HG03060 (cell line): ENCODE measurements at regions not wholly inside any gene's neighbourhood (a gene's known extent, or its start where the extent isn't known, plus 50 kb on each side); places are given as distances from the start of the nearest gene placed in this dataset.
"Not testable (repeated sequence)": the region's sequence is repeated elsewhere in the genome, so short reads cannot be mapped to it uniquely, and the experiment has no call there.

ENCODE experiments used
- ATAC-seq: cut with Tn5 transposase; IDR thresholded peaks from one replicate; pipeline ENCODE4 v1.9.1; 2021; ENCODE audit warnings: low read depth, moderate number of reproducible peaks; ENCODE audit not compliant: unreplicated experiment

DNA sequence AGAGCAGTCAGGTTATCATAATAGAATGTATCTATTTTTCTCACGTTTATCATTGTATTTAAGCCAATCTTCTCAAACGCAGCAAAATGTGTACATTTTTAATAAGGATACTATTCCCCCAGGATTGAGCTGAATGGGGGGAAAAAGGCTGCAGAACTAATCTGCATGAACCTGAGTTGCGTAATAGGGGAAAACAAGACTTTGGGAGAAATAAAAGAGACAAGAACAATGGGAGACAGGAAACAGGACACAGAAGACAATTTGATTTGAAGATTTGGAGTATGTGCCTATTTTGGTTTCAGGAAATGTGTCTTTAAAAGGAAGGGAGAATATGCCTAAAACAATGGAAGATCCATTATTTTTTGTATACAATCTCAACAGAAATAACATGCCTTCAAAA is 844.5 kb downstream of the DIAPH3 start:
- ATAC-seq, result no peak

GRCh38 chr13:59320021-59320420 is 843.7 kb downstream of the DIAPH3 start:
- ATAC-seq, result no peak

DNA sequence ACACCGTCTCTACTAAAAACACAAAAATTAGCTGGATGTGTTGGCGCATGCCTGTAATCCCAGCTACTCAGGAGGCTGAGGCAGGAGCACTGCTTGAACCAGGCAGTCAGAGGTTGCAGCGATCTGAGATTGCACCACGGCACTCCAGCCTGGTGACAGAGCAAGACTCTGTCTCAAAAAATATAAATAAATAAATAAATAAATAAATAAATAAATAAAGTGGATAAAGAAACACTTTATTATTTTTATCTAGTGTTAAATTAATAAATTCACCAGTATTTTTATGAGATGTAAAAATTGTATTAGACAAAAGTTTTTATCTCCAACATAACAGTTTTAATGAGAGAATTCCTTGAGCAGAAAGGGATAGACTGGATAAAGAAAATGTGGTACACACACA is 839.3 kb downstream of the DIAPH3 start:
- ATAC-seq, result not testable (repeated sequence)

GRCh38 chr13:59326717-59327116 is 837.0 kb downstream of the DIAPH3 start:
- ATAC-seq, result no peak

- ATAC-seq, result no peak
Measured at GRCh38 chr13:59330764-59331163, 833.0 kb downstream of the DIAPH3 start.

DNA sequence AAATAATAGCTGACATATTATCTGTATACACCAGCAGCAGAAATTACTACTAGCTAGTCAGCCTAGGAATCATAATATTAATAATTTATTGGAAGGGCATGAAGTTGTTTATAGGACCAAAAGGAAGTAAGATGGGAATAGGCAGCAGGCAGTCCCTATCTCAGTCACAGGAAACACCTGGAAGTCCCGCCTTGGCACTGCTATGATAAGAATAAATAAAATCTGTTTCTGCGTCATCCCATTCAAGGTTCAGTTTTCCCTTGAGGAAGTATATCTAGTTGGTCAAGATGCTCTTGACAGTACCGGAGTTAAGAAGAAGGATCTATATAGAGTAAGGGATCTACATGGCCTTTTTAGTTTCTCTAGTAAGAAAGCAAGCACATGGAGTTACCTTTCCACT is 830.8 kb downstream of the DIAPH3 start:
- ATAC-seq, result no peak

GRCh38 chr13:59337070-59337469 is 826.7 kb downstream of the DIAPH3 start:
- no peak for ATAC-seq

DNA sequence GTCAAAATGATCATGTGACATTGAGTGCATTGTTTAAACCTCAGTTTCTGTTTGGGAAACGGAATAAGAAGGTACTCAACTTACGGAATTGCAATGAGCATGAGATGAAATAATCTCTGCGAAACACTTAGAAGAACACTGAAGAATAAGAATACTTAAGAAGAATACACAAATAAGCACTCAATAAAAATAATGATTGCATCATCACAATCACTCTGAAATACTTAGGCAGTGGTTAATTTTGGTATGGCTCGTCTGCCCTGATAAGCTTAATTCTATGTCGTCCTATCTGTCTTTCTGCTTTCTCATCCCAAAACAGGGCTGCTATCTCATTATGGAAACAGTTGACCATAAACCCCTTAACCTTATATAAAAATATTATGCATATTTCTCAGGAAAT is 823.6 kb downstream of the DIAPH3 start:
- ATAC-seq, result no peak

DNA sequence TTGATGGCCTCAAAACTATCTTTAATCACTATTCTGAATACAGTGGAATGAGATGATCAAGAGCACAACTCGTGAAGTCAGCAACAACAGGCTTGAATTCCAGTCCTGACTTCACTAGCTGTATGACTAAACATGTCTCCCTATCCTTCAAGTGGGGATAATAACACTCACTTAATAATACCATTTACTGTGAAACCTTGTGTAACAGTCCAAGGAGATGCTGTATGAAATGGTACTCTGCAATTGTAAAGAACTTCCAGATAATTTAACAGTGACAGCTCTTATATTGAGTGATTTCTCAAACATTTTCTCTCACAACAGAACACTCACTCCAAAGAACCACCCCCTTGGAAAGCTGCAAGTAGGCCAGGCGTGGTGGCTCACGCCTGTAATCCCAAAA is 823.1 kb downstream of the DIAPH3 start:
- ATAC-seq, result no peak

GRCh38 chr13:59342400-59342799 is 821.3 kb downstream of the DIAPH3 start:
- ATAC-seq, result no peak

GRCh38 chr13:59343132-59343531 is 820.6 kb downstream of the DIAPH3 start:
- ATAC-seq, result no peak

DNA sequence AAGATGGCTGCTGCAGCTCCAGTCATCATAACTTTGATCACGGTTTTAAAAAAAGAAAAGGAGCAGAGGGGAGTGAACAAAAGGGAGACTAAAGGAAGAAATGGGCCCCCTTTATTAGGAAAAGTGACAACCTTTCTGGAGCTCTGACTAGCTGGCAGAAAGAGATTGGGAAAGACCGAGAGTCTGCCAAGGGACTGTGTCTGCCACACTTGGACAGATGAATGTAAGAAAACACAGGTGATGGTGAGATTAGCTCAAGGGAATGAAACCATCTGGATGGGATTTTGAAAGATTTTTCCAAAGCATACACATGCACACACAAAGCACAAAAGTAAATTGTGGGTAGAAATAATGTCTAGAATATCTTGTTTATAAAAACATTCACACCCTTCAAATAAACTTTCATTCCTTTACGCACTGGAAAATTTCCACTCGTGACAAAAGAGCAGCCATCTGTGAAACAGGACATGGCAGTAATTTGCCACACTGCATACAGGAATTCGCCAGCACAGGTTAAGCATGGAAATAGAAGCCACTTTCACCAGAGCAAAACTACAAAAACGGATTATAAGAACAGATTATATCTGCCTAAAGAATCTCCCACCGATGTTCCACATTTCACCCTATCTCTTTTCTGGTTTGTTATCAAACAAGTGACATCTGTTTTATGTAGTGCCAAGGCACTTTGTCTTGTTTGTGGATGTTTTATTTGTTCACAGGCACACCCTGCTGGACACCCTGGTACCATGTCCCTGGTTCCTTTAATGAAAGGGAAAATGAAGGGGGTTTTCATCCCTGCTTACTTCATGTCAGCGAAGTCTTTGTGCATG is 819.5 kb downstream of the DIAPH3 start:
- no peak for ATAC-seq

- ATAC-seq, result no peak
Measured at GRCh38 chr13:59345311-59345710, 818.4 kb downstream of the DIAPH3 start.

DNA sequence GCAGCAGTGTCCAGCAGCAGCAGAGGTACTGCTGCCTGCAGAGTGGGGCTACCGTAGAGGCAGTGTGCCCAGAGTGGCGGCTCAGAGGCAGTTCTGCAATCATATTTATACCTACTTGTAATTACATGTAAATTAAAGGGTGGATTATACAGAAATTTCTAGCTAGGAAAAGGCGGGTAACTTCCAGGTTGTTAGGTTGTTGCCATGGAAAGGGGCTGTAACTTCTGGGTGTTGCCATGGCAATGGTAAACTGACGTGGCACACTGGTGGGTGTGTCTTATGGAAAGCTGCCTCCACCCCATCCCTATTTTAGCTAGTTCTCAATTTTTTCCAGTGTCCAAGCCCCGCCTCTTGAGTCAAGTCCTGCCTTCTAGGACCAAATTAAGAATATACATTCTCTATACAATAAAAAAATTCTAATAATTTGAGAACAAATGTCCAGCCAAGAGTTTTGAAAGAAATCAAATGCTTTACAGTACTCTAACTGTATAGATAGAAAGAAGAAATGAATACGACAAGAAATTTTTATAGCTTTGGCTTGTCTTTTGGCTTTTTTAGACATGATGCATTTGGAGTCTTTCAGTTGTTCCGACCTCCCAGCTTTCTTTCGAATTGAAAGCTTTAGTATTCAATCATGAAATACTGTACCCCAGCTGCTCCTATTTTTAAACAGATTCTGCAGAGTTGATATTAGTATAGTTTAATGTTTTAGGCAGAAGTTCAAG is 816.6 kb downstream of the DIAPH3 start:
- ATAC-seq, result no peak

DNA sequence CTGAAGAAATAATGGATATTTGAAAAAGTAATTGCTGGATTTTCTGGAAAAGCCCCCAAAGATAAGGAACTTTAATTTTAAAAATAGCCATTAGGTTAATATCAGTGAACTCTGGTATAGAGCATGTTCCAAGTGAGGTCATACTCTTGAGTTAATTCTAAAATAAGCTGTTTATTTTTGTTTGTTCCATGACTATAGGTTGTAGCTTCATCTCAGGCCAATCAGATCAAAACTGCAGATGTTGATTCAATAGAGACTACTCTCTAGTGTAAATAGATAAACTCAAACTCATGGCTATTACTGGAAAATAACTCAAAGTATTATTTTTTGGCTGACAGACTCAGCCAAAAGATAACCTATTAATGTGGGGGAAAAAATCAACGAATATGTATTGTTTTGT is 815.1 kb downstream of the DIAPH3 start:
- no peak for ATAC-seq

DNA sequence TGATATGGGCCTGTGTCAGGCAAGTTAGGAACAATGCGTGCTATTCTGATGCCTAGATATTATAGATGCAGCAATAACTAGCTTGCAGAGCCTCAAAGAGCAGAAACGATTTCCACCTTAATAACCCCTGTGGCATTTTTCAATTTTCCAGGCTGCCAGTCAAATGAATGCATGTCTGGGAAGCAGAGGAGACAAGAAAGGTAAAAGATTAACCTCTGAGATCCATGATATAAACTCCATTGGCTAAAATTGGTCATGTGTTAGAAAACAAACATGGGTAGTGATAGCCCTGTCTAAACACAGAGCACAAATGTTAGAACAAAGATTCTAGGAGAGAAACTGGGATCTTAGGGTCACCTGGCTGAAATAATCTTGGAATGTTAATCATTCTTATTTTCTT is 811.1 kb downstream of the DIAPH3 start:
- ATAC-seq, result no peak

DNA sequence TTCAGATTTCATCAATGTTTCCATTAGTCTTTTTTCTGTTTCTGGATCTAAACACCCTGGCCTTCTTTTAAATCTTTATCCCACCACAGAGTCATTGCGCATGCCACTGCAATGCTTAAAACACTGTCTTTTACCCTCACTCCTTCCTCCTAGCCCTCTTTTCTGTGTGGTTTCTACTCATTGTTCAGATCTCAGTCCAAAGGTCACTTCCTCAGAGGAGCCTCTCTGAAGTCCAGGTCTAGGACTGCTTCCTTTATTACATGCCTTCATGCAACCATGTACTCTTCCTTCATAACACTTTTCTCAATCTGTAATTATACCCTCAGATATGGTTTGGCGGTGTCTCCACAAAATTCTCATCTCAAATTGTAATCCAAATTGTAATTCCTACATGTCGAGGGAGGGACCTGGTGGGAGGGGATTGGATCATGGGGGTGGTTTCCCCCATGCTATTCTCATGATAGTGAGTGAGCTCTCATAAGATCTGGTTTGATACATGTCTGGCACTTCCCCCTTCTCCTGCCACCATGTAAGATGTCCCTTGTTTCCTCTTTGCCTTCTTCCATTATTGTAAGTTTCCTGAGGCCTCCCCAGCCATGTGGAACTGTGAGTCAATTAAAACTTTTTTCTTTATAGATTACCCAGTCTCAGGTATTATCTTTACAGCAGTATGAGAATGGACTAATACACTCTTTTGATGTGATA is 808.9 kb downstream of the DIAPH3 start:
- ATAC-seq, result no peak

DNA sequence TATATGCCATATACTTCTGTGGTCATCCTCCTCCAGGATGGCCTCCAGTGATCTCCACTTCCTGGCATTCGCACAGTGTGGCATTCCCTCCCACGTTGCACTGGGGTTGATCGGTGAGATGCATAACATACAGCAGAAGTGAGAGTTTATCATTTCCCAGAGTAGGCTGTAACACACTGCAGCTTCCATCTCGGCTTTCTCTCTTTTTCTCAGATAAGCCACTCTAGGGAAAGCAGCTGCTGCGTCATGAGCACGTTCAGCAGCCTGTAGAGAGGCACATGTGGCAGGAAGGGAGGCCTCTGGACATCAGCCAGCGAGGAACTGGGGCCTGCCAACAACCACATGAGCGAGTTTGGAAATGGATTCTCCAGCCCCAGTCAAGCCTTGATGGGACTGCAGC is 807.1 kb downstream of the DIAPH3 start:
- ATAC-seq, result no peak

GRCh38 chr13:59358014-59358413 is 805.7 kb downstream of the DIAPH3 start:
- ATAC-seq, result no peak

DNA sequence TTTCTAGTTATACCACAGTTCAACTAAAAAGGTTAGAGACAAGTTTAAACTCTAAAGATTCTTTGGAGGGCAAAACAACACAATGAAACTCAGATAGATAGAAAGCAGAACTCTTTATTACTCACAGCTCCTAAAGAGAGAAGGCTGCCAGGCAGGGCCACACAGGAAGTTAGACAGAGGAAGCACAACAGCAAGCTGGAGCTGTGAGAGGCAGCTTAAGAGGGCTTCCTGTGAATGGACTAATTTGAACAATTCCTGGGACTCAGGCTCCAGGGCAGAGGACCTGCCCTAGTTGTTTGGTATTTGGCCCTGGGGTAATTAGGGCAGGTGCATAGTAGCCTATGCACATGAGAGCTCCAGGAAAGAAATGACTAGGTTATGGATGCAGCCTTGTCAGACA is 803.6 kb downstream of the DIAPH3 start:
- ATAC-seq, result no peak

- ATAC-seq, result no peak
Measured at GRCh38 chr13:59360916-59361315, 802.8 kb downstream of the DIAPH3 start.
